ENCODE measurements at regions not wholly inside any gene's neighbourhood (a gene's known extent, or its start where the extent isn't known, plus 50 kb on each side); places are given as distances from the start of the nearest gene placed in this dataset.
"Not testable (repeated sequence)": the region's sequence is repeated elsewhere in the genome, so short reads cannot be mapped to it uniquely, and the experiment has no call there.

DNA sequence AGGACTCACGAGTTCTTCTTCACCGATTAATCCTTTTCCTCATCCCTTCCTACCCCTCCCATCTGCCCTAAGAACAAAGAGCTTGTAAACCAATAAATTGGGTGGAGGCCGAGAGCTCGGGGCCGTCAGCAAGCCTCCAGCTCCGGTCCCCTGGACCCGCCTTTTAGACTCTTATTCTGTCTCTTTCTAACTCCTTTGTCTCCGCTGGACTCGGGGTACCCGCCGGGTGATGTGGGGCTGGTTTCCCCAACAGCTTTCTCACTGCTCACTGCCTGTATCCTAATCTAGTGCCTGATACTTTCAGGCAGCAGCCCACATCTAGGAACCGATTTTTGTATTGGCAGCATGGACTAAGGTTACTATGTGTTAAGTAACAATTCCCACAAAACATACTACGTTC, 169.1 kb downstream of the THBS2 start:
- not testable (repeated sequence) for TF ChIP-seq EZH2 (IDR thresholded peaks at IDR 0.05; ENCODE audit: low read depth)
- TF ChIP-seq, protein P1, sequence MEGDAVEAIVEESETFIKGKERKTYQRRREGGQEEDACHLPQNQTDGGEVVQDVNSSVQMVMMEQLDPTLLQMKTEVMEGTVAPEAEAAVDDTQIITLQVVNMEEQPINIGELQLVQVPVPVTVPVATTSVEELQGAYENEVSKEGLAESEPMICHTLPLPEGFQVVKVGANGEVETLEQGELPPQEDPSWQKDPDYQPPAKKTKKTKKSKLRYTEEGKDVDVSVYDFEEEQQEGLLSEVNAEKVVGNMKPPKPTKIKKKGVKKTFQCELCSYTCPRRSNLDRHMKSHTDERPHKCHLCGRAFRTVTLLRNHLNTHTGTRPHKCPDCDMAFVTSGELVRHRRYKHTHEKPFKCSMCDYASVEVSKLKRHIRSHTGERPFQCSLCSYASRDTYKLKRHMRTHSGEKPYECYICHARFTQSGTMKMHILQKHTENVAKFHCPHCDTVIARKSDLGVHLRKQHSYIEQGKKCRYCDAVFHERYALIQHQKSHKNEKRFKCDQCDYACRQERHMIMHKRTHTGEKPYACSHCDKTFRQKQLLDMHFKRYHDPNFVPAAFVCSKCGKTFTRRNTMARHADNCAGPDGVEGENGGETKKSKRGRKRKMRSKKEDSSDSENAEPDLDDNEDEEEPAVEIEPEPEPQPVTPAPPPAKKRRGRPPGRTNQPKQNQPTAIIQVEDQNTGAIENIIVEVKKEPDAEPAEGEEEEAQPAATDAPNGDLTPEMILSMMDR (conservative IDR thresholded peaks at IDR 0.05): not testable (repeated sequence)
